ENCODE measurements at regions not wholly inside any gene's neighbourhood (a gene's known extent, or its start where the extent isn't known, plus 50 kb on each side); places are given as distances from the start of the nearest gene placed in this dataset.

DNA sequence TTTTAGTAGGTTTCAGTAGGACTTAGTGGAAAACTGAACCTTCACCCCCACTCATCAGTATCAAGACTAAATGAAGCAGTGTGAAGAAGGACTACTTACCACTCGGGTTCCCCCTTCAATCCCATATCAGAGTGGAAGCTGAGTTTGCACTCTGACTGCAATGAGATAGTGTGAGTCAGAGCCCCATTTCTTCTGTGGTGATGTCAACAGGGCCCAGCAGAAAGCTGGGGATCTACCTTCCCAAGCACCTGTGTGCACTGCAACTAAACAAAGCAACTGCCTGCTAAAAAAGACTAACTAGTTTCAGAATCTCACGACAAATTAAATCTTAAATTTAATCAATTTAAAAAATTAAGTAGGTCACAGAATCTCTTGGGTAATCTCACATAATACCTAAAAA is 1837.0 kb upstream of the PCDH7 start:
- TF ChIP-seq, protein P1, sequence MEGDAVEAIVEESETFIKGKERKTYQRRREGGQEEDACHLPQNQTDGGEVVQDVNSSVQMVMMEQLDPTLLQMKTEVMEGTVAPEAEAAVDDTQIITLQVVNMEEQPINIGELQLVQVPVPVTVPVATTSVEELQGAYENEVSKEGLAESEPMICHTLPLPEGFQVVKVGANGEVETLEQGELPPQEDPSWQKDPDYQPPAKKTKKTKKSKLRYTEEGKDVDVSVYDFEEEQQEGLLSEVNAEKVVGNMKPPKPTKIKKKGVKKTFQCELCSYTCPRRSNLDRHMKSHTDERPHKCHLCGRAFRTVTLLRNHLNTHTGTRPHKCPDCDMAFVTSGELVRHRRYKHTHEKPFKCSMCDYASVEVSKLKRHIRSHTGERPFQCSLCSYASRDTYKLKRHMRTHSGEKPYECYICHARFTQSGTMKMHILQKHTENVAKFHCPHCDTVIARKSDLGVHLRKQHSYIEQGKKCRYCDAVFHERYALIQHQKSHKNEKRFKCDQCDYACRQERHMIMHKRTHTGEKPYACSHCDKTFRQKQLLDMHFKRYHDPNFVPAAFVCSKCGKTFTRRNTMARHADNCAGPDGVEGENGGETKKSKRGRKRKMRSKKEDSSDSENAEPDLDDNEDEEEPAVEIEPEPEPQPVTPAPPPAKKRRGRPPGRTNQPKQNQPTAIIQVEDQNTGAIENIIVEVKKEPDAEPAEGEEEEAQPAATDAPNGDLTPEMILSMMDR (IDR thresholded peaks at IDR 0.05), result no peak
- no peak for TF ChIP-seq POLR2A (IDR thresholded peaks at IDR 0.05)

Measured in heart left ventricle (tissue), 13 donors.